Endothelial cell of umbilical vein (primary cell): ENCODE measurements at regions not wholly inside any gene's neighbourhood (a gene's known extent, or its start where the extent isn't known, plus 50 kb on each side); places are given as distances from the start of the nearest gene placed in this dataset.

ENCODE experiments used
- BruUV-seq: library from RNA; stranded (reverse); fragments of 400-500 nt; replicated peaks from 2 replicates; lab custom pipeline; 2021; lab: Mats Ljungman, UMichigan
- CTCF ChIA-PET: fragments of 300-600, 350-600 bp; sonication (Branson Sonifier 250); formaldehyde crosslinking; loops from one replicate; lab custom pipeline; 2021; ENCODE audit warnings: antibody characterized with exemption, inconsistent platforms; lab: Charles Lee
- POLR2A ChIA-PET: fragments of 300-600, 350-600 bp; sonication (Branson Sonifier 250); formaldehyde crosslinking; loops from one replicate; lab custom pipeline; 2021; ENCODE audit warnings: antibody characterized with exemption, inconsistent platforms; lab: Charles Lee
- DNase-seq: peaks from one replicate; pipeline ENCODE4 v3.0.0-alpha.2; 2011; ENCODE audit warnings: low read depth, low spot score
- FAIRE-seq: peaks from 2 replicates; lab custom pipeline; 2011; peaks lifted over from hg19 to GRCh38; lab: Jason Lieb, UNC
- H2AFZ ChIP-seq: 2 replicates; pipeline ENCODE4 v1.6.0; 2012; ENCODE audit warnings: low read depth, low read length, control low read depth, inconsistent platforms
- H3K27ac ChIP-seq: 2 replicates; pipeline ENCODE4 v1.5.1; 2011; ENCODE audit warnings: low read depth, mild to moderate bottlenecking, control low read depth, low read length, moderate library complexity; ENCODE audit not compliant: insufficient read depth
- H3K27me3 ChIP-seq, 2 experiments: 2 replicates each; pipeline versions ENCODE4 v1.6.0 to v1.6.1; 2011; ENCODE audit warnings: low read length in 2 of 2, mixed read lengths in 1 of 2; ENCODE audit not compliant: control insufficient read depth in 2 of 2, insufficient read depth in 2 of 2
- H3K36me3 ChIP-seq, 2 experiments: 2 replicates in 1 of 2; 3 replicates in 1 of 2; pipeline ENCODE4 v1.5.1; 2011; ENCODE audit warnings: low read length in 2 of 2, mild to moderate bottlenecking in 1 of 2, moderate library complexity in 1 of 2; ENCODE audit not compliant: control insufficient read depth in 2 of 2, insufficient read depth in 2 of 2; ENCODE audit errors: extremely low read depth in 1 of 2
- H3K4me1 ChIP-seq: 3 replicates; pipeline ENCODE4 v1.5.1; 2011; ENCODE audit warnings: mild to moderate bottlenecking, low read length; ENCODE audit not compliant: control insufficient read depth, insufficient read depth; ENCODE audit errors: extremely low read depth
- H3K4me2 ChIP-seq: 2 replicates; pipeline ENCODE4 v1.6.1; 2011; ENCODE audit warnings: low read length, control low read depth, mixed read lengths; ENCODE audit not compliant: insufficient read depth
- H3K4me3 ChIP-seq, 3 experiments: fragments of 200-600 bp in 1 of 3; sonication (generic), shearing (Covaris generic) in 1 of 3; replicated peaks in 1 of 3; 2 replicates each; pipeline ENCODE4 v1.5.1; 2011 to 2016; ENCODE audit warnings: control low read depth in 3 of 3, low read length in 3 of 3, mild to moderate bottlenecking in 2 of 3, inconsistent platforms in 1 of 3, low read depth in 1 of 3, moderate library complexity in 1 of 3; ENCODE audit not compliant: insufficient read depth in 1 of 3
- H3K79me2 ChIP-seq: 2 replicates; pipeline ENCODE4 v1.6.0; 2012; ENCODE audit warnings: low read length, inconsistent platforms; ENCODE audit not compliant: control insufficient read depth, insufficient read depth
- H3K9ac ChIP-seq: replicated peaks from 2 replicates; pipeline ENCODE3; 2011; ENCODE audit warnings: low read length, control low read depth; ENCODE audit not compliant: insufficient read depth; ENCODE audit errors: extremely low read depth
- H3K9me1 ChIP-seq: replicated peaks from 3 replicates; pipeline ENCODE4 v1.6.0; 2011; ENCODE audit warnings: mild to moderate bottlenecking, low read length; ENCODE audit not compliant: control insufficient read depth, insufficient read depth; ENCODE audit errors: extremely low read depth
- H3K9me3 ChIP-seq: replicated peaks from 2 replicates; pipeline ENCODE4 v1.5.1; 2012; ENCODE audit warnings: low read length, inconsistent platforms; ENCODE audit not compliant: control insufficient read depth, insufficient read depth
- H4K20me1 ChIP-seq: replicated peaks from 2 replicates; pipeline ENCODE3; 2011; ENCODE audit warnings: mild to moderate bottlenecking, low read length; ENCODE audit not compliant: control insufficient read depth, insufficient read depth; ENCODE audit errors: extremely low read depth
- EZH2 ChIP-seq: IDR thresholded peaks from 2 replicates; pipeline ENCODE4 v1.6.1; 2012; ENCODE audit warnings: borderline replicate concordance, low read depth, mild to moderate bottlenecking, moderate library complexity, low read length, inconsistent platforms; ENCODE audit not compliant: severe bottlenecking
- FOS ChIP-seq: IDR thresholded peaks from 2 replicates; pipeline ENCODE4 v1.6.1; 2011; ENCODE audit warnings: mild to moderate bottlenecking, low read length, moderate library complexity, borderline replicate concordance; ENCODE audit not compliant: insufficient read depth
- GATA2 ChIP-seq: IDR thresholded peaks from 2 replicates; pipeline ENCODE4 v1.7.0; 2011; ENCODE audit warnings: low read depth, mild to moderate bottlenecking, moderate library complexity, mixed read lengths, low read length; ENCODE audit not compliant: insufficient read length, insufficient read depth
- JUN ChIP-seq: IDR thresholded peaks from 2 replicates; pipeline ENCODE4 v1.6.1; 2011; ENCODE audit warnings: borderline replicate concordance, low read depth; ENCODE audit not compliant: insufficient read length, insufficient read depth
- MYC ChIP-seq: IDR thresholded peaks from one replicate; pipeline ENCODE4 v1.6.1; 2011; ENCODE audit warnings: mild to moderate bottlenecking, low read depth, low read length
- POLR2A ChIP-seq: IDR thresholded peaks from 2 replicates; pipeline ENCODE4 v1.6.1; 2012; ENCODE audit warnings: low read depth, mild to moderate bottlenecking, control low read depth, low read length
- POLR2AphosphoS5 ChIP-seq: IDR thresholded peaks from 2 replicates; pipeline ENCODE4 v1.6.1; 2012; ENCODE audit warnings: low read depth, mild to moderate bottlenecking, control low read depth, low read length, moderate library complexity; ENCODE audit not compliant: insufficient read depth
- dilution Hi-C: fragments of 300-500 bp; cut with MboI; formaldehyde crosslinking; loops from one replicate; pipeline ENCODE4 v1.15.0; 2019; ENCODE audit warnings: low sequenced_read_pairs; ENCODE audit not compliant: extremely low pct_ligation_motif_present
- intact Hi-C: fragments of 100-400 bp; cut with micrococcal nuclease; formaldehyde crosslinking; loops from one replicate; pipeline ENCODE4 v1.10.0; 2022
- TF ChIP-seq, protein P1 (sequence below), 2 donors: IDR thresholded peaks; 1 replicate in 1 of 2; 2 replicates in 1 of 2; pipeline ENCODE4 v1.5.1; 2011; ENCODE audit warnings: low read length in 2 of 2, mild to moderate bottlenecking in 2 of 2, moderate library complexity in 2 of 2, control low read depth in 1 of 2, inconsistent platforms in 1 of 2, low read depth in 1 of 2; ENCODE audit not compliant: insufficient read depth in 1 of 2; ENCODE audit errors: extremely low read depth in 1 of 2
- TF ChIP-seq, protein P2 (sequence below): IDR thresholded peaks from 2 replicates; pipeline ENCODE4 v1.6.1; 2011; ENCODE audit not compliant: insufficient read depth, insufficient read length

DNA sequence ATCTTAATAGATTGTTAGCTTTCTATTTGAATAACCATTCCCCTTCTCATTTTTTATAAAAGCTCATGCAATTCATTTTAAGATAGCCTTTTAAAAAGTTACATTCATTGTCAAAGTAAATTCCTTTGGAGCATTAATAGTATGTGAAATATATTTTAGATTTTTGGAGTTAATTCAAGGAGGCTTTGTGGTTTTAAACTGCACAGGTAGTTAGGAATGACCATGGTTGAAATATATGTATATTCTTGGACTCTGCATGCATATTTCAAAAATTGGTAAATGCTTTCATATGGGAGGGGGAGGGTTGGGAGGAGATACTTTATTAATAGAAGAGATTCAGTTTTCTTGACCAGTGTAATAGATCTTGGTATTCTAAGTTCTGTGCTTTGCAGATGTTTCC lies 244.4 kb upstream of the C2CD4B start:
- Histone ChIP-seq H3K9ac (no peak overlapping the region), H2AFZ (no peak overlapping the region), H3K9me1 (no peaks in the 10 kb centered on the region), H3K4me3 (no peak overlapping the region), H3K36me3 (no peaks in the 10 kb centered on the region), H3K9me3 (no peaks in the 10 kb centered on the region), H3K79me2 (no peaks in the 10 kb centered on the region), H3K27me3 (no peaks in the 10 kb centered on the region), H3K4me2 (no peak overlapping the region), H3K27ac (no peak overlapping the region), H4K20me1 (no peaks in the 10 kb centered on the region), H3K4me1 (no peaks in the 10 kb centered on the region)
- ChIA-PET POLR2A (no interaction called here), CTCF (no interaction called here)
- no peak for DNase-seq
- intact Hi-C loops = no loop called here
- TF ChIP-seq POLR2A = no peak
- no peak for TF ChIP-seq EZH2
- no peak for TF ChIP-seq JUN
- TF ChIP-seq GATA2 = no peak
- TF ChIP-seq, protein P1, sequence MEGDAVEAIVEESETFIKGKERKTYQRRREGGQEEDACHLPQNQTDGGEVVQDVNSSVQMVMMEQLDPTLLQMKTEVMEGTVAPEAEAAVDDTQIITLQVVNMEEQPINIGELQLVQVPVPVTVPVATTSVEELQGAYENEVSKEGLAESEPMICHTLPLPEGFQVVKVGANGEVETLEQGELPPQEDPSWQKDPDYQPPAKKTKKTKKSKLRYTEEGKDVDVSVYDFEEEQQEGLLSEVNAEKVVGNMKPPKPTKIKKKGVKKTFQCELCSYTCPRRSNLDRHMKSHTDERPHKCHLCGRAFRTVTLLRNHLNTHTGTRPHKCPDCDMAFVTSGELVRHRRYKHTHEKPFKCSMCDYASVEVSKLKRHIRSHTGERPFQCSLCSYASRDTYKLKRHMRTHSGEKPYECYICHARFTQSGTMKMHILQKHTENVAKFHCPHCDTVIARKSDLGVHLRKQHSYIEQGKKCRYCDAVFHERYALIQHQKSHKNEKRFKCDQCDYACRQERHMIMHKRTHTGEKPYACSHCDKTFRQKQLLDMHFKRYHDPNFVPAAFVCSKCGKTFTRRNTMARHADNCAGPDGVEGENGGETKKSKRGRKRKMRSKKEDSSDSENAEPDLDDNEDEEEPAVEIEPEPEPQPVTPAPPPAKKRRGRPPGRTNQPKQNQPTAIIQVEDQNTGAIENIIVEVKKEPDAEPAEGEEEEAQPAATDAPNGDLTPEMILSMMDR (IDR thresholded peaks at IDR 0.05; ENCODE audit: extremely low read depth in 1 of 2, insufficient read depth in 1 of 2, low read depth in 1 of 2, low read length in 2 of 2) = no peak
- TF ChIP-seq MYC = no peak
- TF ChIP-seq, protein P2, sequence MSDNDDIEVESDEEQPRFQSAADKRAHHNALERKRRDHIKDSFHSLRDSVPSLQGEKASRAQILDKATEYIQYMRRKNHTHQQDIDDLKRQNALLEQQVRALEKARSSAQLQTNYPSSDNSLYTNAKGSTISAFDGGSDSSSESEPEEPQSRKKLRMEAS = no peak
- TF ChIP-seq POLR2AphosphoS5 = no peak
- TF ChIP-seq FOS = no peak
- no peak for FAIRE-seq
- no TSS peak for BruUV-seq
- dilution Hi-C loops = no loop called here
